ENCODE measurements at regions not wholly inside any gene's neighbourhood (a gene's known extent, or its start where the extent isn't known, plus 50 kb on each side); places are given as distances from the start of the nearest gene placed in this dataset.

DNA sequence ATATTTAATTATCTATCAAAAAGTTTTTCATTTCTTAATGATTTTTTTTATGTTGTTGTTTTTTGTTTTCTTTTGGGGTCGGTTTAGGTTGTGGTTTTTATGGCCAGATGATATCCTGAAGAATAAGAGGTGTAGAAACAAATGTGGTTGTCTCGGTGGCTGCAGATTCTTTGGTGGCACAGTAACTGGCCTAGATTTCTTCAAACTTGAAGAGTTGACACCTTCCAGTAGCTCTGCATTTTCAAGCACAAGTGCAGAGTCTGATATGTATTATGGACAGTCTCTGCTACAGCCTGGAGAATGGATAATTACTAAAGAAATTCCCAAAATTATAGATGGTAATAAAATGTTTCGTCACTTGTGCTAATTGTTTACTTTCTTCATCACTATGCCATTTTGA is 82.6 kb downstream of the BLTP1 start:
- no peaks in the 10 kb centered on the region for H3K27me3 ChIP-seq (ENCODE audit: control insufficient read depth, insufficient read depth, low read length)
- POLR2A ChIA-PET: no interaction called here
- no peak overlapping the region for H3K4me3 ChIP-seq (ENCODE audit: low read depth, low read length)
- DNase-seq (ENCODE audit: low read depth, low spot score): no peak
- no peaks in the 10 kb centered on the region for H3K9me3 ChIP-seq (ENCODE audit: control insufficient read depth, insufficient read depth, low read length)
- TF ChIP-seq, protein P1, sequence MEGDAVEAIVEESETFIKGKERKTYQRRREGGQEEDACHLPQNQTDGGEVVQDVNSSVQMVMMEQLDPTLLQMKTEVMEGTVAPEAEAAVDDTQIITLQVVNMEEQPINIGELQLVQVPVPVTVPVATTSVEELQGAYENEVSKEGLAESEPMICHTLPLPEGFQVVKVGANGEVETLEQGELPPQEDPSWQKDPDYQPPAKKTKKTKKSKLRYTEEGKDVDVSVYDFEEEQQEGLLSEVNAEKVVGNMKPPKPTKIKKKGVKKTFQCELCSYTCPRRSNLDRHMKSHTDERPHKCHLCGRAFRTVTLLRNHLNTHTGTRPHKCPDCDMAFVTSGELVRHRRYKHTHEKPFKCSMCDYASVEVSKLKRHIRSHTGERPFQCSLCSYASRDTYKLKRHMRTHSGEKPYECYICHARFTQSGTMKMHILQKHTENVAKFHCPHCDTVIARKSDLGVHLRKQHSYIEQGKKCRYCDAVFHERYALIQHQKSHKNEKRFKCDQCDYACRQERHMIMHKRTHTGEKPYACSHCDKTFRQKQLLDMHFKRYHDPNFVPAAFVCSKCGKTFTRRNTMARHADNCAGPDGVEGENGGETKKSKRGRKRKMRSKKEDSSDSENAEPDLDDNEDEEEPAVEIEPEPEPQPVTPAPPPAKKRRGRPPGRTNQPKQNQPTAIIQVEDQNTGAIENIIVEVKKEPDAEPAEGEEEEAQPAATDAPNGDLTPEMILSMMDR (IDR thresholded peaks at IDR 0.05; ENCODE audit: low read depth, low read length): no peak
- CTCF ChIA-PET: interaction anchor here (1.5 kb wide), 1 partner anchor 334 kb away, joined by 6 read pairs; no protein-coding TSS in a partner anchor
- no peak overlapping the region for H3K27ac ChIP-seq (ENCODE audit: low read depth, low read length)

DNA sequence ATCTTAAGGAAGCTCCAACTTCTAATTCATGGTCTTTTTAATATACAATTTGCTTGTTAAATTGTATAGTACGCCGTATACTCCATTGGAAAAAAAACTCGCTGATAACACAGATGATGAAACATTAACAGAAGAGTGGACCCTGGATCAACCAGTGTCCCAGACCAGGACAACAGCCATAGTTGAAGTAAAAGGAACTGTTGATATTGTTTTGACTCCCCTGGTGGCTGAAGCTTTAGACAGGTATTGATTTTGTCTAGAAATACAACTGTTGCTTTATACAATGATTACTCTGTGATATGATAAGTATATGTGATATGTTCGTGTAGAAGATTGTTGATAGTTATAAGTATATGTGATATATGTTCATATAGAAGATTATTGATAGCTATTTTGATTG is 91.7 kb downstream of the BLTP1 start:
- no peaks in the 10 kb centered on the region for H3K27me3 ChIP-seq (ENCODE audit: control insufficient read depth, insufficient read depth, low read length)
- ChIA-PET POLR2A (interaction anchor here (0.7 kb wide), 1 partner anchor 98 kb away, joined by 3 read pairs; no protein-coding TSS in a partner anchor), CTCF (interaction anchor here (1.4 kb wide), 1 partner anchor 293 kb away, joined by 3 read pairs; no protein-coding TSS in a partner anchor)
- H3K9me3 ChIP-seq (ENCODE audit: control insufficient read depth, insufficient read depth, low read length): no peaks in the 10 kb centered on the region
- no peak for DNase-seq (ENCODE audit: low read depth, low spot score)
- no peak overlapping the region for H3K27ac ChIP-seq (ENCODE audit: low read depth, low read length)
- TF ChIP-seq, protein P1 (IDR thresholded peaks at IDR 0.05; ENCODE audit: low read depth, low read length): no peak
- no peak overlapping the region for H3K4me3 ChIP-seq (ENCODE audit: low read depth, low read length)

DNA sequence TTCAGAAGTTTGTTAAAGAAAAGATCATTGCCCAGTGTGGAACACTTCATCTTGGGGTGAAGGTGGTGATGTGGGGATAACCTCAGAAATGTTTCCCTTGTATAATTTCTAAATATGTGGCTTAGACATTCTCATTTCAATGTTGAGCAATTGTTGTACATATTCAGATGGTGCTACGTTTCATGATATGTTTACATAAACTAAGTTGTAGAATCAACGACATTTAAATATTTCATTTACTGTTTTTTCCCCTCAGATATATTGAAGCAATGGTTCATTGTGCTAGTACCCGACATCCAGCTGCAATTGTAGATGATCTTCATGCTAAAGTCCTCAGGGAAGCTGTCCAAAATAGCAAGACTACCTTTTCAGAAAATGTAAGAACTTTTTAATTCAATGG is 92.6 kb downstream of the BLTP1 start:
- POLR2A ChIA-PET: no interaction called here
- no peak for DNase-seq (ENCODE audit: low read depth, low spot score)
- H3K27ac ChIP-seq (ENCODE audit: low read depth, low read length): no peak overlapping the region
- CTCF ChIA-PET: interaction anchor here (1.3 to 1.9 kb wide), 2 partner anchors 21 to 344 kb away, joined by 3 to 9 read pairs; no protein-coding TSS in a partner anchor
- no peak overlapping the region for H3K4me3 ChIP-seq (ENCODE audit: low read depth, low read length)
- TF ChIP-seq, protein P1 (IDR thresholded peaks at IDR 0.05; ENCODE audit: low read depth, low read length): no peak
- H3K27me3 ChIP-seq (ENCODE audit: control insufficient read depth, insufficient read depth, low read length): no peaks in the 10 kb centered on the region
- no peaks in the 10 kb centered on the region for H3K9me3 ChIP-seq (ENCODE audit: control insufficient read depth, insufficient read depth, low read length)

DNA sequence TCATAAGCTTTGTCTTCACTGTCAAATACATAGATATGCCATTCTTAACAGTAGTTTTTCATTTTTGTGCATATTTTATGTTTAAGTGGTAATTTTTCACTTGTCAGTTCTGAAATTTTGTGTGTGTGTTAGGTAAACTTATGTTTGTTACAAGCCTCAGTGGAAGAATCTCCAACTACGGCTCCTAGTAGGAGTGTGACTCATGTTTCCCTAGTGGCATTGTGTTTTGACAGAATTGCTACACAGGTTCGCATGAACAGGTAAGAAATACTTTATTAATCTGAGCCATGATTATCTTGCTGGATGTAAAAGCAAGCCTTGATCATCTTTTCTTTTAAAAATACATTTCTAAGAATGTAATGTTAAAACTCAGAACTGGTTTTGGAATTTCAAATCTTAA is 94.4 kb downstream of the BLTP1 start:
- Histone ChIP-seq H3K27me3 (ENCODE audit: control insufficient read depth, insufficient read depth, low read length) (no peaks in the 10 kb centered on the region), H3K9me3 (ENCODE audit: control insufficient read depth, insufficient read depth, low read length) (no peaks in the 10 kb centered on the region), H3K27ac (ENCODE audit: low read depth, low read length) (no peak overlapping the region), H3K4me3 (ENCODE audit: low read depth, low read length) (no peak overlapping the region)
- CTCF ChIA-PET: no interaction called here
- POLR2A ChIA-PET: no interaction called here
- no peak for DNase-seq (ENCODE audit: low read depth, low spot score)
- TF ChIP-seq, protein P1 (IDR thresholded peaks at IDR 0.05; ENCODE audit: low read depth, low read length): no peak

DNA sequence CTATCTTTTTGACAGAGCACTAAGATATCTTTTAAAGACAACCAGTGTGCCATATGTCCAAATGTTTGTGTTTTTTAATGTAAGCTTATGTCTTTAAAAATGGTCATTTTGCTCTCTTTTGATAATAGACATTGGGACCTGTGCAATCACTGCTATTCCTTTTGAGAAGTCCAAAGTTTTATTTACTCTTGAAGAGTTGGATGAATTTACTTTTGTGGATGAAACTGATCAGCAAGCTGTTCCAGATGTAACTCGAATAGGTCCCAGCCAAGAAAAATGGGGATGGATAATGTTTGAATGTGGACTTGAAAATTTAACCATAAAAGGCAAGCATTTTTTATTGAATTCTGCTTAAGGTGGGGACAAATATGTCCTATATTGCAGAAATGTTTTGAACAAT is 97.2 kb downstream of the BLTP1 start:
- H3K4me3 ChIP-seq (ENCODE audit: low read depth, low read length): no peak overlapping the region
- H3K27me3 ChIP-seq (ENCODE audit: control insufficient read depth, insufficient read depth, low read length): no peaks in the 10 kb centered on the region
- no peak overlapping the region for H3K27ac ChIP-seq (ENCODE audit: low read depth, low read length)
- POLR2A ChIA-PET: no interaction called here
- H3K9me3 ChIP-seq (ENCODE audit: control insufficient read depth, insufficient read depth, low read length): no peaks in the 10 kb centered on the region
- DNase-seq (ENCODE audit: low read depth, low spot score): no peak
- TF ChIP-seq, protein P1 (IDR thresholded peaks at IDR 0.05; ENCODE audit: low read depth, low read length): no peak
- CTCF ChIA-PET: interaction anchor here (0.7 to 3.5 kb wide), 3 partner anchors 10 to 348 kb away, joined by 3 to 18 read pairs (median 4); no protein-coding TSS in a partner anchor
